ENCODE measurements at regions not wholly inside any gene's neighbourhood (a gene's known extent, or its start where the extent isn't known, plus 50 kb on each side); places are given as distances from the start of the nearest gene placed in this dataset.

- no peak overlapping the region for H4K91ac ChIP-seq (ENCODE audit: low read length)
- no peaks in the 10 kb centered on the region for H3K36me3 ChIP-seq (ENCODE audit: control insufficient read depth in 1 of 2, insufficient read depth in 2 of 2, low read depth in 1 of 2, low read length in 2 of 2)
- H3K9me3 ChIP-seq (ENCODE audit: control insufficient read depth, low read length): no peaks in the 10 kb centered on the region
- no peak overlapping the region for H2BK120ac ChIP-seq (ENCODE audit: low read depth, low read length)
- no peak overlapping the region for H3K9ac ChIP-seq (ENCODE audit: low read length)
- H3K27ac ChIP-seq (ENCODE audit: low read length, poor library complexity, severe bottlenecking): no peak overlapping the region
- no peak overlapping the region for H3K4me3 ChIP-seq (ENCODE audit: insufficient read depth in 1 of 2, low read depth in 1 of 2, low read length in 2 of 2)
- H3K4me2 ChIP-seq (ENCODE audit: low read length, poor library complexity, severe bottlenecking): no peak overlapping the region
- H2AFZ ChIP-seq (ENCODE audit: low read depth, low read length): no peak overlapping the region
- H3K14ac ChIP-seq (ENCODE audit: low read length in 2 of 2): no peak overlapping the region
- H2BK15ac ChIP-seq (ENCODE audit: low read depth, poor library complexity, severe bottlenecking): no peak overlapping the region
- H4K8ac ChIP-seq (ENCODE audit: low read length): no peak overlapping the region
- no peak for DNase-seq
- H3K18ac ChIP-seq (ENCODE audit: low read depth in 1 of 2, low read length in 2 of 2): no peak overlapping the region
- no peaks in the 10 kb centered on the region for H3K4me1 ChIP-seq (ENCODE audit: control insufficient read depth, insufficient read depth, low read depth, low read length)
- H2BK5ac ChIP-seq (ENCODE audit: low read depth, low read length, poor library complexity, severe bottlenecking): no peak overlapping the region
- H3K79me1 ChIP-seq (replicated peaks; ENCODE audit: low read length, poor library complexity, severe bottlenecking): no peaks in the 10 kb centered on the region
- WGBS: 89% methylated on average over 4 of the region's 4 CpGs
- no peak overlapping the region for H2BK12ac ChIP-seq (ENCODE audit: low read length in 2 of 2)
- no peak overlapping the region for H3K23ac ChIP-seq (ENCODE audit: low read length in 2 of 2)
- no peaks in the 10 kb centered on the region for H3K27me3 ChIP-seq (ENCODE audit: control insufficient read depth in 1 of 2, insufficient read depth in 1 of 2, low read length in 2 of 2)
- no peak overlapping the region for H3K4ac ChIP-seq (ENCODE audit: low read depth in 1 of 2, low read length in 2 of 2)
- H2AK5ac ChIP-seq (ENCODE audit: low read length, severe bottlenecking): no peak overlapping the region
Measured at GRCh38 chr1:209341146-209341545, 242.4 kb upstream of the CAMK1G start.

GRCh38 chr1:209341673-209342420, 241.7 kb upstream of the CAMK1G start:
- no peak overlapping the region for H3K27ac ChIP-seq (ENCODE audit: low read length, poor library complexity, severe bottlenecking)
- H3K4me1 ChIP-seq (ENCODE audit: control insufficient read depth, insufficient read depth, low read depth, low read length): no peaks in the 10 kb centered on the region
- no peak overlapping the region for H3K14ac ChIP-seq (ENCODE audit: low read length in 2 of 2)
- no peak overlapping the region for H2AK5ac ChIP-seq (ENCODE audit: low read length, severe bottlenecking)
- H3K18ac ChIP-seq (ENCODE audit: low read depth in 1 of 2, low read length in 2 of 2): no peak overlapping the region
- no peaks in the 10 kb centered on the region for H3K9me3 ChIP-seq (ENCODE audit: control insufficient read depth, low read length)
- no peaks in the 10 kb centered on the region for H3K27me3 ChIP-seq (ENCODE audit: control insufficient read depth in 1 of 2, insufficient read depth in 1 of 2, low read length in 2 of 2)
- H3K4me3 ChIP-seq (ENCODE audit: insufficient read depth in 1 of 2, low read depth in 1 of 2, low read length in 2 of 2): no peak overlapping the region
- no peaks in the 10 kb centered on the region for H3K79me1 ChIP-seq (replicated peaks; ENCODE audit: low read length, poor library complexity, severe bottlenecking)
- H2BK5ac ChIP-seq (ENCODE audit: low read depth, low read length, poor library complexity, severe bottlenecking): no peak overlapping the region
- WGBS: 95% methylated on average over 5 of the region's 8 CpGs
- H3K4ac ChIP-seq (ENCODE audit: low read depth in 1 of 2, low read length in 2 of 2): no peak overlapping the region
- H2BK12ac ChIP-seq (ENCODE audit: low read length in 2 of 2): no peak overlapping the region
- H3K36me3 ChIP-seq (ENCODE audit: control insufficient read depth in 1 of 2, insufficient read depth in 2 of 2, low read depth in 1 of 2, low read length in 2 of 2): no peaks in the 10 kb centered on the region
- H2BK120ac ChIP-seq (ENCODE audit: low read depth, low read length): no peak overlapping the region
- no peak overlapping the region for H3K4me2 ChIP-seq (ENCODE audit: low read length, poor library complexity, severe bottlenecking)
- no peak overlapping the region for H4K8ac ChIP-seq (ENCODE audit: low read length)
- no peak overlapping the region for H2BK15ac ChIP-seq (ENCODE audit: low read depth, poor library complexity, severe bottlenecking)
- H3K23ac ChIP-seq (ENCODE audit: low read length in 2 of 2): no peak overlapping the region
- no peak overlapping the region for H4K91ac ChIP-seq (ENCODE audit: low read length)
- H3K9ac ChIP-seq (ENCODE audit: low read length): no peak overlapping the region
- no peak for DNase-seq
- no peak overlapping the region for H2AFZ ChIP-seq (ENCODE audit: low read depth, low read length)

GRCh38 chr1:209342441-209343175, 240.9 kb upstream of the CAMK1G start:
- 90% methylated on average over 9 of the region's 9 CpGs for WGBS
- H3K36me3 ChIP-seq (ENCODE audit: control insufficient read depth in 1 of 2, insufficient read depth in 2 of 2, low read depth in 1 of 2, low read length in 2 of 2): no peaks in the 10 kb centered on the region
- no peak overlapping the region for H3K23ac ChIP-seq (ENCODE audit: low read length in 2 of 2)
- H3K18ac ChIP-seq (ENCODE audit: low read depth in 1 of 2, low read length in 2 of 2): no peak overlapping the region
- no peaks in the 10 kb centered on the region for H3K79me1 ChIP-seq (replicated peaks; ENCODE audit: low read length, poor library complexity, severe bottlenecking)
- H3K9ac ChIP-seq (ENCODE audit: low read length): peak overlapping the region; percentile 64
- peak overlapping the region in 1 of 2 experiments; percentile 67 for H3K4me3 ChIP-seq (ENCODE audit: insufficient read depth in 1 of 2, low read depth in 1 of 2, low read length in 2 of 2)
- no peak overlapping the region for H3K4ac ChIP-seq (ENCODE audit: low read depth in 1 of 2, low read length in 2 of 2)
- no peak overlapping the region for H4K91ac ChIP-seq (ENCODE audit: low read length)
- no peak overlapping the region for H4K8ac ChIP-seq (ENCODE audit: low read length)
- H2BK15ac ChIP-seq (ENCODE audit: low read depth, poor library complexity, severe bottlenecking): no peak overlapping the region
- no peak overlapping the region for H3K14ac ChIP-seq (ENCODE audit: low read length in 2 of 2)
- H3K9me3 ChIP-seq (ENCODE audit: control insufficient read depth, low read length): no peaks in the 10 kb centered on the region
- no peaks in the 10 kb centered on the region for H3K27me3 ChIP-seq (ENCODE audit: control insufficient read depth in 1 of 2, insufficient read depth in 1 of 2, low read length in 2 of 2)
- H2BK5ac ChIP-seq (ENCODE audit: low read depth, low read length, poor library complexity, severe bottlenecking): no peak overlapping the region
- no peaks in the 10 kb centered on the region for H3K4me1 ChIP-seq (ENCODE audit: control insufficient read depth, insufficient read depth, low read depth, low read length)
- H3K4me2 ChIP-seq (ENCODE audit: low read length, poor library complexity, severe bottlenecking): no peak overlapping the region
- H3K27ac ChIP-seq (ENCODE audit: low read length, poor library complexity, severe bottlenecking): no peak overlapping the region
- H2BK120ac ChIP-seq (ENCODE audit: low read depth, low read length): no peak overlapping the region
- DNase-seq: no peak
- no peak overlapping the region for H2AK5ac ChIP-seq (ENCODE audit: low read length, severe bottlenecking)
- H2AFZ ChIP-seq (ENCODE audit: low read depth, low read length): no peak overlapping the region
- H2BK12ac ChIP-seq (ENCODE audit: low read length in 2 of 2): no peak overlapping the region

GRCh38 chr1:209343511-209343910, 240.0 kb upstream of the CAMK1G start:
- H3K4me2 ChIP-seq (ENCODE audit: low read length, poor library complexity, severe bottlenecking): no peak overlapping the region
- H3K9ac ChIP-seq (ENCODE audit: low read length): peak overlapping the region; percentile 64
- no peak overlapping the region for H2AFZ ChIP-seq (ENCODE audit: low read depth, low read length)
- H2BK12ac ChIP-seq (ENCODE audit: low read length in 2 of 2): no peak overlapping the region
- no peaks in the 10 kb centered on the region for H3K4me1 ChIP-seq (ENCODE audit: control insufficient read depth, insufficient read depth, low read depth, low read length)
- no peak overlapping the region for H3K14ac ChIP-seq (ENCODE audit: low read length in 2 of 2)
- 78% methylated on average over 4 of the region's 4 CpGs for WGBS
- no peaks in the 10 kb centered on the region for H3K27me3 ChIP-seq (ENCODE audit: control insufficient read depth in 1 of 2, insufficient read depth in 1 of 2, low read length in 2 of 2)
- H3K27ac ChIP-seq (ENCODE audit: low read length, poor library complexity, severe bottlenecking): no peak overlapping the region
- H3K79me1 ChIP-seq (replicated peaks; ENCODE audit: low read length, poor library complexity, severe bottlenecking): no peaks in the 10 kb centered on the region
- H3K36me3 ChIP-seq (ENCODE audit: control insufficient read depth in 1 of 2, insufficient read depth in 2 of 2, low read depth in 1 of 2, low read length in 2 of 2): no peaks in the 10 kb centered on the region
- no peak overlapping the region for H2BK15ac ChIP-seq (ENCODE audit: low read depth, poor library complexity, severe bottlenecking)
- no peak overlapping the region for H4K91ac ChIP-seq (ENCODE audit: low read length)
- H3K18ac ChIP-seq (ENCODE audit: low read depth in 1 of 2, low read length in 2 of 2): no peak overlapping the region
- DNase-seq: no peak
- H2BK5ac ChIP-seq (ENCODE audit: low read depth, low read length, poor library complexity, severe bottlenecking): no peak overlapping the region
- peak overlapping the region in 1 of 2 experiments; percentile 67 for H3K4me3 ChIP-seq (ENCODE audit: insufficient read depth in 1 of 2, low read depth in 1 of 2, low read length in 2 of 2)
- no peaks in the 10 kb centered on the region for H3K9me3 ChIP-seq (ENCODE audit: control insufficient read depth, low read length)
- H3K23ac ChIP-seq (ENCODE audit: low read length in 2 of 2): no peak overlapping the region
- no peak overlapping the region for H3K4ac ChIP-seq (ENCODE audit: low read depth in 1 of 2, low read length in 2 of 2)
- no peak overlapping the region for H2AK5ac ChIP-seq (ENCODE audit: low read length, severe bottlenecking)
- H2BK120ac ChIP-seq (ENCODE audit: low read depth, low read length): no peak overlapping the region
- H4K8ac ChIP-seq (ENCODE audit: low read length): no peak overlapping the region

All from mesenchymal stem cell (in vitro differentiated cells and primary cell).